ENCODE measurements at regions not wholly inside any gene's neighbourhood (a gene's known extent, or its start where the extent isn't known, plus 50 kb on each side); places are given as distances from the start of the nearest gene placed in this dataset.

GRCh38 chr2:188202777-188203176, 88.9 kb upstream of the GULP1 start (continued):
- TF ChIP-seq JUN (IDR thresholded peaks at IDR 0.05; ENCODE audit: low read depth, low read length) = no peak
- TF ChIP-seq CHD2 (IDR thresholded peaks at IDR 0.05; ENCODE audit: low read length) = no peak
- TF ChIP-seq SIRT6 (IDR thresholded peaks at IDR 0.05; ENCODE audit: low read length) = no peak
- TF ChIP-seq HDAC2 (IDR thresholded peaks at IDR 0.05; ENCODE audit: borderline replicate concordance in 1 of 2, low read depth in 2 of 2, low read length in 2 of 2) = no peak
- no peak for TF ChIP-seq SP4 (IDR thresholded peaks at IDR 0.05; ENCODE audit: low read length)
- TF ChIP-seq, protein P1, sequence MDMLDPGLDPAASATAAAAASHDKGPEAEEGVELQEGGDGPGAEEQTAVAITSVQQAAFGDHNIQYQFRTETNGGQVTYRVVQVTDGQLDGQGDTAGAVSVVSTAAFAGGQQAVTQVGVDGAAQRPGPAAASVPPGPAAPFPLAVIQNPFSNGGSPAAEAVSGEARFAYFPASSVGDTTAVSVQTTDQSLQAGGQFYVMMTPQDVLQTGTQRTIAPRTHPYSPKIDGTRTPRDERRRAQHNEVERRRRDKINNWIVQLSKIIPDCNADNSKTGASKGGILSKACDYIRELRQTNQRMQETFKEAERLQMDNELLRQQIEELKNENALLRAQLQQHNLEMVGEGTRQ (IDR thresholded peaks at IDR 0.05; ENCODE audit: low read length) = no peak

Measured in H1 (cell line).